ENCODE measurements at regions not wholly inside any gene's neighbourhood (a gene's known extent, or its start where the extent isn't known, plus 50 kb on each side); places are given as distances from the start of the nearest gene placed in this dataset.

- H3K9ac ChIP-seq (ENCODE audit: low read length), result no peak overlapping the region
- H3K79me2 ChIP-seq (replicated peaks; ENCODE audit: insufficient read depth, low read length), result no peaks in the 10 kb centered on the region
- no peak overlapping the region for H2AFZ ChIP-seq (ENCODE audit: low read depth, low read length)
- H3K27me3 ChIP-seq (ENCODE audit: insufficient read depth, low read depth, low read length), result no peaks in the 10 kb centered on the region
- no peak overlapping the region for H3K4me3 ChIP-seq (ENCODE audit: low read length)
- no peaks in the 10 kb centered on the region for H3K9me2 ChIP-seq (ENCODE audit: insufficient read depth, low read length)
- no peak overlapping the region for H3K4me2 ChIP-seq (ENCODE audit: low read length)
- TF ChIP-seq SMC3 (conservative IDR thresholded peaks at IDR 0.05; ENCODE audit: poor library complexity) (no peak), POLR2AphosphoS5 (IDR thresholded peaks at IDR 0.05) (no peak), EZH2 (IDR thresholded peaks at IDR 0.05; ENCODE audit: borderline replicate concordance, insufficient read depth, low read length, poor library complexity, severe bottlenecking) (no peak), REST (IDR thresholded peaks at IDR 0.05; ENCODE audit: borderline replicate concordance) (no peak), MXI1 (conservative IDR thresholded peaks at IDR 0.05; ENCODE audit: poor library complexity, severe bottlenecking) (no peak)
- H3K27ac ChIP-seq (ENCODE audit: low read length), result no peak overlapping the region
- H3F3A ChIP-seq (ENCODE audit: insufficient read depth, low read length, poor library complexity, severe bottlenecking), result no peaks in the 10 kb centered on the region
- no peaks in the 10 kb centered on the region for H4K20me1 ChIP-seq (ENCODE audit: insufficient read depth)
- H3K36me3 ChIP-seq (ENCODE audit: insufficient read depth, low read length), result no peaks in the 10 kb centered on the region
- no peaks in the 10 kb centered on the region for H3K9me3 ChIP-seq (ENCODE audit: low read length)
These were observed 68.4 kb upstream of the SLC1A1 start for GRCh38 chr9:4421847-4422246.

GRCh38 chr9:4420351-4420750, 69.9 kb upstream of the SLC1A1 start:
- no peaks in the 10 kb centered on the region for H3F3A ChIP-seq (ENCODE audit: insufficient read depth, low read length, poor library complexity, severe bottlenecking)
- no peaks in the 10 kb centered on the region for H4K20me1 ChIP-seq (ENCODE audit: insufficient read depth)
- H3K36me3 ChIP-seq (ENCODE audit: insufficient read depth, low read length), result no peaks in the 10 kb centered on the region
- H3K4me3 ChIP-seq (ENCODE audit: low read length), result no peak overlapping the region
- no peak overlapping the region for H3K4me2 ChIP-seq (ENCODE audit: low read length)
- TF ChIP-seq EZH2 (IDR thresholded peaks at IDR 0.05; ENCODE audit: borderline replicate concordance, insufficient read depth, low read length, poor library complexity, severe bottlenecking) (no peak), EP300 (conservative IDR thresholded peaks at IDR 0.05; ENCODE audit: poor library complexity, severe bottlenecking) (no peak), RAD21 (conservative IDR thresholded peaks at IDR 0.05) (no peak), CTCF (IDR thresholded peaks at IDR 0.05; ENCODE audit: poor library complexity, severe bottlenecking) (no peak), SMC3 (conservative IDR thresholded peaks at IDR 0.05; ENCODE audit: poor library complexity) (no peak), REST (IDR thresholded peaks at IDR 0.05; ENCODE audit: borderline replicate concordance) (no peak), MXI1 (conservative IDR thresholded peaks at IDR 0.05; ENCODE audit: poor library complexity, severe bottlenecking) (no peak), POLR2AphosphoS5 (IDR thresholded peaks at IDR 0.05) (no peak), TAF1 (IDR thresholded peaks at IDR 0.05; ENCODE audit: low read depth) (no peak)
- H3K9me2 ChIP-seq (ENCODE audit: insufficient read depth, low read length), result no peaks in the 10 kb centered on the region
- no peak overlapping the region for H3K27ac ChIP-seq (ENCODE audit: low read length)
- H3K79me2 ChIP-seq (replicated peaks; ENCODE audit: insufficient read depth, low read length), result no peaks in the 10 kb centered on the region
- H3K9me3 ChIP-seq (ENCODE audit: low read length), result no peaks in the 10 kb centered on the region
- H3K27me3 ChIP-seq (ENCODE audit: insufficient read depth, low read depth, low read length), result no peaks in the 10 kb centered on the region
- H3K9ac ChIP-seq (ENCODE audit: low read length), result no peak overlapping the region
- H2AFZ ChIP-seq (ENCODE audit: low read depth, low read length), result no peak overlapping the region

Data from neural cell (in vitro differentiated cells).